GM23338 (cell line): ENCODE measurements at regions not wholly inside any gene's neighbourhood (a gene's known extent, or its start where the extent isn't known, plus 50 kb on each side); places are given as distances from the start of the nearest gene placed in this dataset.

Source experiments
- ATAC-seq: fragments of 200-7000 bp; cut with Tn5 transposase; 3 replicates; pipeline ENCODE4 v1.9.1; 2020
- DNase-seq: peaks from one replicate; pipeline ENCODE4 v3.0.0-alpha.2; 2015; ENCODE audit warnings: low spot score
- H2AFZ ChIP-seq: fragments of 200-600 bp; sonication (generic); 2 replicates; pipeline ENCODE4 v1.8.0; 2016; ENCODE audit warnings: antibody characterized with exemption, mild to moderate bottlenecking, moderate library complexity
- H3F3A ChIP-seq: fragments of 200-600 bp; sonication (generic); replicated peaks from 2 replicates; pipeline ENCODE4 v1.8.0; 2017; ENCODE audit warnings: antibody characterized with exemption, mixed run types, low read depth
- H3K27ac ChIP-seq: fragments of 200-600 bp; sonication (generic); 2 replicates; pipeline ENCODE4 v1.6.1; 2016; ENCODE audit warnings: low read depth
- H3K27me3 ChIP-seq: fragments of 200-600 bp; sonication (generic); 2 replicates; pipeline ENCODE4 v1.8.0; 2016; ENCODE audit warnings: mild to moderate bottlenecking, mixed run types, moderate library complexity; ENCODE audit not compliant: insufficient read depth
- H3K36me3 ChIP-seq: fragments of 200-600 bp; sonication (generic); 2 replicates; pipeline ENCODE4 v1.8.0; 2016; ENCODE audit warnings: mild to moderate bottlenecking; ENCODE audit not compliant: insufficient read depth
- H3K4me1 ChIP-seq: fragments of 200-600 bp; sonication (generic); 2 replicates; pipeline ENCODE4 v1.8.0; 2016; ENCODE audit warnings: mild to moderate bottlenecking, moderate library complexity; ENCODE audit not compliant: insufficient read depth
- H3K4me2 ChIP-seq: fragments of 200-600 bp; sonication (generic); 2 replicates; pipeline ENCODE4 v1.7.1; 2017; ENCODE audit warnings: mixed run types
- H3K4me3 ChIP-seq: fragments of 200-600 bp; sonication (generic); 2 replicates; pipeline ENCODE4 v1.6.1; 2016; ENCODE audit warnings: mixed run types
- H3K79me2 ChIP-seq: fragments of 200-600 bp; sonication (generic); replicated peaks from 2 replicates; pipeline ENCODE4 v1.8.0; 2017; ENCODE audit warnings: mild to moderate bottlenecking; ENCODE audit not compliant: insufficient read depth
- H3K9me2 ChIP-seq: fragments of 200-600 bp; sonication (generic); 2 replicates; pipeline ENCODE4 v1.8.0; 2017; ENCODE audit not compliant: insufficient read depth
- H4K20me1 ChIP-seq: fragments of 200-600 bp; sonication (generic); replicated peaks from 2 replicates; pipeline ENCODE4 v1.8.0; 2017; ENCODE audit warnings: mild to moderate bottlenecking; ENCODE audit not compliant: insufficient read depth
- H3K27ac Mint-ChIP-seq: 2 replicates; pipeline ENCODE4 v1.8.0; 2020; ENCODE audit warnings: inconsistent platforms, mild to moderate bottlenecking, moderate library complexity, mixed read lengths
- H3K27me3 Mint-ChIP-seq: 3 replicates; pipeline ENCODE4 v1.8.0; 2022; ENCODE audit warnings: low read depth, mild to moderate bottlenecking, moderate library complexity, mixed read lengths, inconsistent platforms; ENCODE audit not compliant: insufficient read depth, poor library complexity
- H3K36me3 Mint-ChIP-seq: 3 replicates; pipeline ENCODE4 v1.8.0; 2021; ENCODE audit warnings: low read depth, mild to moderate bottlenecking, inconsistent platforms, moderate library complexity, mixed read lengths
- H3K4me1 Mint-ChIP-seq: 3 replicates; pipeline ENCODE4 v1.8.0; 2020; ENCODE audit warnings: mild to moderate bottlenecking, inconsistent platforms, mixed read lengths
- H3K4me3 Mint-ChIP-seq: 3 replicates; pipeline ENCODE4 v1.8.0; 2021; ENCODE audit warnings: moderate library complexity, mild to moderate bottlenecking, inconsistent platforms, mixed read lengths
- H3K9me3 Mint-ChIP-seq: 3 replicates; pipeline ENCODE4 v1.8.0; 2020; ENCODE audit warnings: moderate library complexity, mild to moderate bottlenecking, inconsistent platforms, mixed read lengths
- CREB1 ChIP-seq: fragments of 250-450 bp; sonication (Bioruptor Pico); IDR thresholded peaks from 2 replicates; pipeline ENCODE4 v1.5.0; 2020; ENCODE audit warnings: low read depth, mild to moderate bottlenecking, moderate library complexity
- ETS1 ChIP-seq: IDR thresholded peaks from 2 replicates; pipeline ENCODE4 v1.6.1; 2016; ENCODE audit warnings: antibody characterized with exemption
- EZH2phosphoT487 ChIP-seq: fragments of 200-600 bp; sonication (generic); IDR thresholded peaks from one replicate; pipeline ENCODE4 v1.8.1; 2018; ENCODE audit warnings: antibody characterized with exemption; ENCODE audit not compliant: unreplicated experiment
- JUNB ChIP-seq: IDR thresholded peaks from one replicate; pipeline ENCODE4 v1.6.1; 2016; ENCODE audit warnings: antibody characterized with exemption; ENCODE audit not compliant: unreplicated experiment
- NANOG ChIP-seq: IDR thresholded peaks from 2 replicates; pipeline ENCODE4 v1.6.1; 2016; ENCODE audit warnings: antibody characterized with exemption, borderline replicate concordance
- REST ChIP-seq: IDR thresholded peaks from one replicate; pipeline ENCODE4 v1.6.1; 2018; ENCODE audit warnings: antibody characterized with exemption; ENCODE audit not compliant: unreplicated experiment
- STAT1 ChIP-seq: IDR thresholded peaks from one replicate; pipeline ENCODE4 v1.6.1; 2016; ENCODE audit warnings: antibody characterized with exemption; ENCODE audit not compliant: unreplicated experiment
- ZNF331 ChIP-seq: fragments of 250-450 bp; sonication (Bioruptor Pico); IDR thresholded peaks from 2 replicates; pipeline ENCODE4 v1.5.0; 2020; ENCODE audit warnings: low read depth, mild to moderate bottlenecking, moderate library complexity

GRCh38 chr4:178523038-178523437, 1080.8 kb upstream of the AGA start (continued):
- TF ChIP-seq REST (no peak), JUNB (no peak), ETS1 (no peak), EZH2phosphoT487 (no peak), ZNF331 (CRISPR knock-in tag) (no peak)

DNA sequence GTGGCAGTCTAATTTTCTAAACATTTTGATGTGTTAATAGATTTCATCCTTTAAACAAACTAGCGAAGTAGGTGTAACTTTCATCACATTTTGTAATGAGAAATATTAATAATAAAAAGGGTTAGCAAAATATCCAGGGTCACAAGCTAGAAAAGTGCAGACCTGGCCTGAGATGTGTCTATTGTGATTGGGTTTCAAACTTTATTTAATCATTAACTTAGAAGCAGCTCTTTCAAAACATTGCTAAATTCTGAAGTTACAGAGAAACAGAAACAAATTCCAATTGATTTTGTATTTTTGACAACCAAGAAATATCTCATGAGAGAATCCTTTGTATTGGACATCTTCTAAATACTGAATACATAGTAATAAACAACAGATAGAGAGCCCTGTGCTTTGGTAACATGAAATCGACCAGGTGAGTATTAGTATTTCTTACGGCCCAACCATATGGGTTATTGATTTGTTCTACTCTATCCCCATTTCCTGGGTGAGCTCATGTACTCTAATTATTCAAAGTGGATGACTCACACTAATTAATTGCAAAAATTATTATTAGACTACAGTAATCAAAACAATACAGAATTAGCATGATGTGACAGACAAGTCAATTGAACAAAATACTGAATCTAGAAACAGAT, 1093.8 kb upstream of the AGA start:
- ATAC-seq (no peak), DNase-seq (no peak)
- H3K4me1 ChIP-seq = no peaks in the 10 kb centered on the region
- Mint-ChIP-seq H3K9me3 (no peaks in the 10 kb centered on the region), H3K27me3 (no peaks in the 10 kb centered on the region), H3K27ac (no peak overlapping the region), H3K4me3 (no peak overlapping the region), H3K4me1 (peaks cover 6% of the 10 kb centered on the region; the same call in 2 of the 3 replicates), H3K36me3 (no peaks in the 10 kb centered on the region)
- no peaks in the 10 kb centered on the region for H3K27me3 ChIP-seq
- TF ChIP-seq STAT1 = no peak
- TF ChIP-seq EZH2phosphoT487 = no peak
- TF ChIP-seq ETS1 = no peak
- no peak for TF ChIP-seq NANOG
- TF ChIP-seq CREB1 (CRISPR knock-in tag) = no peak
- no peaks in the 10 kb centered on the region for H3K9me2 ChIP-seq
- no peaks in the 10 kb centered on the region for H3K79me2 ChIP-seq
- H3F3A ChIP-seq = no peaks in the 10 kb centered on the region
- H3K4me3 ChIP-seq = no peak overlapping the region
- H3K36me3 ChIP-seq = no peaks in the 10 kb centered on the region
- H4K20me1 ChIP-seq = no peaks in the 10 kb centered on the region
- no peak overlapping the region for H2AFZ ChIP-seq
- H3K27ac ChIP-seq = no peak overlapping the region
- no peak overlapping the region for H3K4me2 ChIP-seq
